ENCODE measurements at regions not wholly inside any gene's neighbourhood (a gene's known extent, or its start where the extent isn't known, plus 50 kb on each side); places are given as distances from the start of the nearest gene placed in this dataset.
"Not testable (repeated sequence)": the region's sequence is repeated elsewhere in the genome, so short reads cannot be mapped to it uniquely, and the experiment has no call there.

DNA sequence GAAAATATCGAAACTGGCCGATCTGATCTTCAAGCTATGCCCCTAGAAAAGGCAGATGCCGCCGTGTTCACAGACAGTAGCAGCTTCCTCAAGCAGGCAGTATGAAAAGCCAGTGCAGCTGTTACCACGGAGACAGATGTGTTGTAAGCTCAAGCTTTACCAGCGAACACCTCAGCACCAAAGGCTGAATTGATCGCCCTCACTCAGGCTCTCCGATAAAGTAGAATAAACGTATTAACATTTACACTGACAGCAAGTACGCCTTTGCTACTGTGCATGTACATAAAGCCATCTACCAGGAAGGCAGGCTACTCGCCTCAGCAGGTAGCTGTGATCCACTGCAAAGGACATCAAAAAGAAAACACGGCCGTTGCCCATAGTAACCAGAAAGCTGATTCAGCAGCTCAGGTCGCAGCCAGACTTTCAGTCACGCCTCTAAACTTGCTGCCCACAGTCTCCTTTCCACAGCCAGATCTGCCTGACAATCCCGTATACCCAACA lies 122.8 kb upstream of the DEFB108B start:
- TF ChIP-seq, protein P1, sequence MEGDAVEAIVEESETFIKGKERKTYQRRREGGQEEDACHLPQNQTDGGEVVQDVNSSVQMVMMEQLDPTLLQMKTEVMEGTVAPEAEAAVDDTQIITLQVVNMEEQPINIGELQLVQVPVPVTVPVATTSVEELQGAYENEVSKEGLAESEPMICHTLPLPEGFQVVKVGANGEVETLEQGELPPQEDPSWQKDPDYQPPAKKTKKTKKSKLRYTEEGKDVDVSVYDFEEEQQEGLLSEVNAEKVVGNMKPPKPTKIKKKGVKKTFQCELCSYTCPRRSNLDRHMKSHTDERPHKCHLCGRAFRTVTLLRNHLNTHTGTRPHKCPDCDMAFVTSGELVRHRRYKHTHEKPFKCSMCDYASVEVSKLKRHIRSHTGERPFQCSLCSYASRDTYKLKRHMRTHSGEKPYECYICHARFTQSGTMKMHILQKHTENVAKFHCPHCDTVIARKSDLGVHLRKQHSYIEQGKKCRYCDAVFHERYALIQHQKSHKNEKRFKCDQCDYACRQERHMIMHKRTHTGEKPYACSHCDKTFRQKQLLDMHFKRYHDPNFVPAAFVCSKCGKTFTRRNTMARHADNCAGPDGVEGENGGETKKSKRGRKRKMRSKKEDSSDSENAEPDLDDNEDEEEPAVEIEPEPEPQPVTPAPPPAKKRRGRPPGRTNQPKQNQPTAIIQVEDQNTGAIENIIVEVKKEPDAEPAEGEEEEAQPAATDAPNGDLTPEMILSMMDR (IDR thresholded peaks at IDR 0.05 in 4 of 5, conservative IDR thresholded peaks at IDR 0.05 in 1 of 5) = not testable (repeated sequence)
- not testable (repeated sequence) for TF ChIP-seq POLR2A (IDR thresholded peaks at IDR 0.05)

Measured in gastrocnemius medialis (tissue), 4 donors.